Peyer's patch (tissue), 4 donors: ENCODE measurements at regions not wholly inside any gene's neighbourhood (a gene's known extent, or its start where the extent isn't known, plus 50 kb on each side); places are given as distances from the start of the nearest gene placed in this dataset.
"Not testable (repeated sequence)": the region's sequence is repeated elsewhere in the genome, so short reads cannot be mapped to it uniquely, and the experiment has no call there.

Source experiments
- CTCF ChIP-seq, 6 experiments: fragments of 450-650 bp in 4 of 6; fragments of 200-600 bp in 2 of 6; sonication (generic) in 1 of 6; IDR thresholded peaks; one replicate each; pipeline ENCODE4 v1.5.1; 2017 to 2019; ENCODE audit warnings: antibody characterized with exemption in 6 of 6, mild to moderate bottlenecking in 3 of 6, moderate library complexity in 1 of 6
- POLR2A ChIP-seq, 2 donors: fragments of 450-650 bp; IDR thresholded peaks; one replicate each; pipeline ENCODE4 v1.5.1; 2017; ENCODE audit warnings: antibody characterized with exemption in 2 of 2, mild to moderate bottlenecking in 2 of 2, moderate library complexity in 2 of 2

GRCh38 chr16:33643270-33643669 is 183.9 kb downstream of the TP53TG3F start:
- TF ChIP-seq CTCF, POLR2A (IDR thresholded peaks at IDR 0.05): not testable (repeated sequence)
